OCI-LY7 (cell line): ENCODE measurements at regions not wholly inside any gene's neighbourhood (a gene's known extent, or its start where the extent isn't known, plus 50 kb on each side); places are given as distances from the start of the nearest gene placed in this dataset.

Source experiments
- EZH2phosphoT487 ChIP-seq: fragments of 200-600 bp; sonication (generic); IDR thresholded peaks from 2 replicates; pipeline ENCODE4 v1.6.1; 2018; ENCODE audit warnings: low read depth, borderline replicate concordance, mild to moderate bottlenecking, mixed run types, antibody characterized with exemption, low read length, moderate library complexity, mixed read lengths
- TF ChIP-seq, protein P1 (sequence below): fragments of 200-600 bp; sonication (generic); conservative IDR thresholded peaks from 2 replicates; pipeline ENCODE4 v1.5.1; 2014; ENCODE audit warnings: mild to moderate bottlenecking, antibody characterized with exemption, low read length, moderate library complexity, mixed read lengths

DNA sequence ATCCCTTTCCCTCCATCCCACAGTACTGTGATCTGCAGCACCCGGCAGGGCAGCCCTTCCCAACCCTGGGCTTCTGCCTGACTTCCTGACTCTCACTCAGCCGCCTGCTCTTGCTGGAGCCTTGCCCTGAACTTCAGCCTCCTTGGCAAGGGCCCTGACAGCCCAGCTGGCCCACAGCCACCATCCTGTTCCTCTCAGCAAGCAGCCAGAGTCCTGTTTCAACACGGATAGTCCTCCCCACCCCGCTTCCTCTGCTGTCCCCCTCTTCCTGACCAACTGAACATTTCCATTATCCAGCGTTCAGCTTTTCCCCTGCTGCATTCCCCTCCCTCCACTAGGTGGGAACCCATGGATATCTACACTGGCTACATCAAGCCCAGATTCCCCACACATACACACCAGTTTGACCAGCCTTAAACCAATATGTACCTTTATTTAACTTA lies 74.0 kb upstream of the MDM1 start:
- TF ChIP-seq, protein P1, sequence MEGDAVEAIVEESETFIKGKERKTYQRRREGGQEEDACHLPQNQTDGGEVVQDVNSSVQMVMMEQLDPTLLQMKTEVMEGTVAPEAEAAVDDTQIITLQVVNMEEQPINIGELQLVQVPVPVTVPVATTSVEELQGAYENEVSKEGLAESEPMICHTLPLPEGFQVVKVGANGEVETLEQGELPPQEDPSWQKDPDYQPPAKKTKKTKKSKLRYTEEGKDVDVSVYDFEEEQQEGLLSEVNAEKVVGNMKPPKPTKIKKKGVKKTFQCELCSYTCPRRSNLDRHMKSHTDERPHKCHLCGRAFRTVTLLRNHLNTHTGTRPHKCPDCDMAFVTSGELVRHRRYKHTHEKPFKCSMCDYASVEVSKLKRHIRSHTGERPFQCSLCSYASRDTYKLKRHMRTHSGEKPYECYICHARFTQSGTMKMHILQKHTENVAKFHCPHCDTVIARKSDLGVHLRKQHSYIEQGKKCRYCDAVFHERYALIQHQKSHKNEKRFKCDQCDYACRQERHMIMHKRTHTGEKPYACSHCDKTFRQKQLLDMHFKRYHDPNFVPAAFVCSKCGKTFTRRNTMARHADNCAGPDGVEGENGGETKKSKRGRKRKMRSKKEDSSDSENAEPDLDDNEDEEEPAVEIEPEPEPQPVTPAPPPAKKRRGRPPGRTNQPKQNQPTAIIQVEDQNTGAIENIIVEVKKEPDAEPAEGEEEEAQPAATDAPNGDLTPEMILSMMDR: no peak
- TF ChIP-seq EZH2phosphoT487: no peak
